ENCODE measurements at regions not wholly inside any gene's neighbourhood (a gene's known extent, or its start where the extent isn't known, plus 50 kb on each side); places are given as distances from the start of the nearest gene placed in this dataset.
"Not testable (repeated sequence)": the region's sequence is repeated elsewhere in the genome, so short reads cannot be mapped to it uniquely, and the experiment has no call there.

DNA sequence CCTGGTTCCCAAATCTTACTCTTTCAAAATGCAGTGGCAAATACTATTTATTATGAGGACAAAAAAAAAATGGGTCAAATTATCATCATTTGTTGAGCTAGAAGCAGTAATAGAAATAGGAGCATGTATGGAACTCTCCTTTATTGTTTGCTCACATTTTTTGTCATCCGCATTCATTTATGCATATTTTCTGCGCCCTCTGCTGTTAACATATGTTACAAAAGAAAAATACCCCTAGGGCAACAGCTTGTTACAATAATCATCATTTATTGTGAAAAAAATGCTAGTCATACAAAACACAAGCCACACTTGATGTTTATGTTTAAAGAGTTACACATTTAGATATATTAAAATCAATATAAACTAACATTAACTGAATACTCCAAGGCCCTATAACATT lies 328.2 kb downstream of the TUSC1 start:
- no peaks in the 10 kb centered on the region for H3K36me3 ChIP-seq
- H3K4me1 ChIP-seq, result no peaks in the 10 kb centered on the region
- DNase-seq, result no peak
- H3K27ac ChIP-seq, result no peak overlapping the region
- H3K4me3 ChIP-seq, result no peak overlapping the region
- H3K27me3 ChIP-seq, result no peaks in the 10 kb centered on the region
- intact Hi-C loops (cut with DNase I; ENCODE audit: low total_unique reads), result no loop called here
- TF ChIP-seq, protein P1, sequence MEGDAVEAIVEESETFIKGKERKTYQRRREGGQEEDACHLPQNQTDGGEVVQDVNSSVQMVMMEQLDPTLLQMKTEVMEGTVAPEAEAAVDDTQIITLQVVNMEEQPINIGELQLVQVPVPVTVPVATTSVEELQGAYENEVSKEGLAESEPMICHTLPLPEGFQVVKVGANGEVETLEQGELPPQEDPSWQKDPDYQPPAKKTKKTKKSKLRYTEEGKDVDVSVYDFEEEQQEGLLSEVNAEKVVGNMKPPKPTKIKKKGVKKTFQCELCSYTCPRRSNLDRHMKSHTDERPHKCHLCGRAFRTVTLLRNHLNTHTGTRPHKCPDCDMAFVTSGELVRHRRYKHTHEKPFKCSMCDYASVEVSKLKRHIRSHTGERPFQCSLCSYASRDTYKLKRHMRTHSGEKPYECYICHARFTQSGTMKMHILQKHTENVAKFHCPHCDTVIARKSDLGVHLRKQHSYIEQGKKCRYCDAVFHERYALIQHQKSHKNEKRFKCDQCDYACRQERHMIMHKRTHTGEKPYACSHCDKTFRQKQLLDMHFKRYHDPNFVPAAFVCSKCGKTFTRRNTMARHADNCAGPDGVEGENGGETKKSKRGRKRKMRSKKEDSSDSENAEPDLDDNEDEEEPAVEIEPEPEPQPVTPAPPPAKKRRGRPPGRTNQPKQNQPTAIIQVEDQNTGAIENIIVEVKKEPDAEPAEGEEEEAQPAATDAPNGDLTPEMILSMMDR (IDR thresholded peaks at IDR 0.05), result no peak
- H3K9me3 ChIP-seq, result peaks cover 0 to 5% (median 0%) of the 10 kb centered on the region in 3 donors

DNA sequence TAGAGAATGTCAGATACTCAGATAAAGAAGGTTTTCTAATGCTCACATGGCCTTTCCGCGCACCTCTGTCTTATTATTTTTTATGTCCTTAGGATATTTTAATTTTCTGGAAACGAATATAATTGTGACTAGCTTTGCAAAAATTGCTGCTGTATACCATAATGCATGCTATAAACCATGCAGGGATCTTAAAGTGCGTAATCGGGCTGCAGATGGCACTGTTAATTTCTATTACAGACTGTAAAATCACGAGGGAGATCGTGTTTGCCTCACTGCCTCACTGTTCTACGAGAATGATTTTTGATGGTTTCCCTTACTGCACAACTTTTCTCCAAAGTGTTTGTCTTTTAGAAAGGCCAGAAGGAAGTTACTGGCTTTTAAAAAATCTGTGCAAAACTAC lies 356.1 kb downstream of the TUSC1 start:
- TF ChIP-seq, protein P1 (IDR thresholded peaks at IDR 0.05), result no peak

DNA sequence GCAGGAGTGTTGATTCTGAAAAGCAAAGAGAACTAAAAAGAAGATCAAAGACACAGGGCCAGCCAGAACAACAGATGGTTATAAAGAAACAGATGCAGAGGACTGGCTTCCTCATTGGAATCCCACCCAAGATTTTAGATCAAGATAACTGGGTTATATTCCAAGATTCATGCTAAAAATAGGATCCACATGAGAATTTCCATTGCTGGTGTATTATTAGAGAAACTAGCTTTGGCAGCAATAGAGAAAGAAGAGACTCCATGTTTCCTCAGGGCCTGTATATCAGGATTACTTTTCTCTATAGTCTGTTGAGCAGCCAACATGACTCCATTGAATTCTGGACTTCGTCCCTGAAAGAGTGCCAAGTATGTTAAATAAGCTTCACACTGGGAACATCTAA lies 367.3 kb downstream of the TUSC1 start:
- no peak overlapping the region for H3K4me3 ChIP-seq
- TF ChIP-seq, protein P1 (IDR thresholded peaks at IDR 0.05), result no peak
- H3K9me3 ChIP-seq, result no peaks in the 10 kb centered on the region
- DNase-seq, result no peak
- no peaks in the 10 kb centered on the region for H3K27me3 ChIP-seq
- intact Hi-C loops (cut with DNase I; ENCODE audit: low total_unique reads), result no loop called here
- no peaks in the 10 kb centered on the region for H3K36me3 ChIP-seq
- no peak overlapping the region for H3K27ac ChIP-seq
- no peaks in the 10 kb centered on the region for H3K4me1 ChIP-seq

More for the DNA sequence above, 356.1 kb downstream of the TUSC1 start:
- no peak overlapping the region for H3K27ac ChIP-seq
- H3K36me3 ChIP-seq, result no peaks in the 10 kb centered on the region
- H3K4me1 ChIP-seq, result no peaks in the 10 kb centered on the region
- DNase-seq, result no peak
- intact Hi-C loops (cut with DNase I; ENCODE audit: low total_unique reads), result no loop called here
- H3K27me3 ChIP-seq, result no peaks in the 10 kb centered on the region
- no peak overlapping the region for H3K4me3 ChIP-seq
- peaks cover 0 to 4% (median 0%) of the 10 kb centered on the region in 3 donors for H3K9me3 ChIP-seq

DNA sequence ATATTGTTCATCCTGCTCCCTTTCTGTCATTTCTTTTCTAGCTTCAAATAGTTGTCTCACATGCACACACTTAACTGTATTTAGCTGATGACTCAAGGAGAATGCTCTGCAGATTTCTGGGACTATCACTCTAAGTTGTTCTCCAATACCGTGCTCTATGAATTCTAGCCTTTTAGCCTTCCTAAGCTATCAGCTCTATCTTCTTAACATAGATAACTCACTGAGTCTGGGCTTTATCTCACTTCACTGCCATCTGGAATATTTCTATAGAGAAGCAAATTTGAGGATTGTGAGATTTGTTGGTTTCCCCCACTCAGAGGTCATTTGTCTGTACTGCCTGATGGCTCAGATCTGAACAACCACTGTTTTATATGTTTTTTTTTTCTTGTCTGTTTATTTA lies 369.7 kb downstream of the TUSC1 start:
- intact Hi-C loops (cut with DNase I; ENCODE audit: low total_unique reads), result no loop called here
- TF ChIP-seq, protein P1 (IDR thresholded peaks at IDR 0.05), result no peak
- Histone ChIP-seq H3K27me3 (no peaks in the 10 kb centered on the region), H3K36me3 (no peaks in the 10 kb centered on the region), H3K4me3 (no peak overlapping the region), H3K27ac (no peak overlapping the region), H3K4me1 (no peaks in the 10 kb centered on the region), H3K9me3 (no peaks in the 10 kb centered on the region)
- DNase-seq, result no peak

DNA sequence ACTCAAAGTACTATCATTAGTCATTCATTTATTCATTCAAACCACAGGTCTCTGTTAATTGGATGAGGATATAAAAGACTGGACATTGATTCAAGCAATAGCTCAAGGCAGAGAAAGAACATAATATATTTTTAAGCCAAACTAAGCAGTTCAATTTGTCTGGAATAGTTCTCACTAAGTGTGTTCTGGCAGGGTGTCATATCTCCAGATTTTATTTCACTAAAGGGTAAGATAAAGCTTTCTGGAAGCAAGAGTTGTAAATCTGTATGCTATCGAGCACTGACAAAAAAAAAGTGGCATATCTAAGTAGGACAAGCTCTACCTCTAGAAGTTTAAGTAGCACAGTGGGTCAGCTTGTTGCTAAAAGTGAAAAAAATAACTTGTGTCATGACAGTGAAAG lies 375.6 kb downstream of the TUSC1 start:
- H3K36me3 ChIP-seq, result no peaks in the 10 kb centered on the region
- intact Hi-C loops (cut with DNase I; ENCODE audit: low total_unique reads), result no loop called here
- no peaks in the 10 kb centered on the region for H3K4me1 ChIP-seq
- no peak for DNase-seq
- H3K4me3 ChIP-seq, result no peak overlapping the region
- TF ChIP-seq, protein P1 (IDR thresholded peaks at IDR 0.05), result no peak
- no peaks in the 10 kb centered on the region for H3K27me3 ChIP-seq
- no peak overlapping the region for H3K27ac ChIP-seq
- no peaks in the 10 kb centered on the region for H3K9me3 ChIP-seq

DNA sequence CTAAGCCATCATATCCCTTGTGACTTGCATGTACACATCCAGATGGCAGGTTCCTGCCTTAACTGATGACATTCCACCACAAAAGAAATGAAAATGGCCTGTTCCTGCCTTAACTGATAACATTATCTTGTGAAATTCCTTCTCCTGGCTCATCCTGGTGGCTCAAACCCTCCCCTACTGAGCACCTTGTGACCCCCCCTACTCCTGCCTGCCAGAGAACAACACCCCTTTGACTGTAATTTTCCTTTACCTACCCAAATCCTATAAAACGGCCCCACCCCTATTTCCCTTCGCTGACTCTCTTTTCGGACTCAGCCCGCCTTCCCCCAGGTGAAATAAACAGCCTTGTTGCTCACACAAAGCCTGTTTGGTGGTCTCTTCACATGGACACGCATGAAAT lies 390.0 kb downstream of the TUSC1 start:
- H3K36me3 ChIP-seq; H3K27ac ChIP-seq; H3K27me3 ChIP-seq; intact Hi-C loops (cut with DNase I; ENCODE audit: low total_unique reads); DNase-seq; H3K4me3 ChIP-seq; H3K9me3 ChIP-seq; H3K4me1 ChIP-seq: not testable (repeated sequence)
